ENCODE measurements at regions not wholly inside any gene's neighbourhood (a gene's known extent, or its start where the extent isn't known, plus 50 kb on each side); places are given as distances from the start of the nearest gene placed in this dataset.

DNA sequence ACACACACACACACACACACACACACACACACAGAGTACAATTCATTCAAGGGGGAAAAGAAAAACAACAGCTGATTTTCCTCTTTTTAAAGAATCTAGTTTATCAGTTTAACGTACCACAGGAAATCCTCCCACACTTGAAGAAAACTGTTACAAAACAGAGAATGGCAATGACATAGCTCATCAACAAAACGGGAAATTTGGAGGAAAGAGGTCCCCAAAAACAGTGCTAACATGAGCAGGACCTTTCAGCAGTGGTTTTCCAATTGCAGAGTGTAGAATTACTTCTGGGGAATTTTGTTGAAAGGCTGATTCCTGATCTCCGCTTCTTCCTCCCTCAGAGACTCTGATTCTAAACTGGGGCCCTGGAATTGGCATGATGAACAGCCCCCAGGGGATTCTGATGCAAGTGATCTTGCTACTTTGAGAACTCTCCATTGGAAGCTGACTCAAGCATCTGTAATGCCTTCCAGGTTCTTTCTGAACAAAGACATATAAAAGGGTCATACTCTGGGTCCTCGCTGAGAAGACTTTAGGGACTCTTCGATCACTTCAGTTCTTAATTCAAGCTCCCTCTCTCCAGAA, 442.6 kb upstream of the PROK2 start:
- H3K79me2 ChIP-seq (ENCODE audit: insufficient read depth) = no peaks in the 10 kb centered on the region
- no peak overlapping the region for H2AFZ ChIP-seq (ENCODE audit: low read depth)
- no peak overlapping the region for H3K4me3 ChIP-seq (ENCODE audit: low read depth in 2 of 2, low read length in 1 of 2)
- no peak for DNase-seq
- no peaks in the 10 kb centered on the region for H3K9me2 ChIP-seq
- TF ChIP-seq, protein P1, sequence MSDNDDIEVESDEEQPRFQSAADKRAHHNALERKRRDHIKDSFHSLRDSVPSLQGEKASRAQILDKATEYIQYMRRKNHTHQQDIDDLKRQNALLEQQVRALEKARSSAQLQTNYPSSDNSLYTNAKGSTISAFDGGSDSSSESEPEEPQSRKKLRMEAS (IDR thresholded peaks at IDR 0.05; ENCODE audit: low read depth) = no peak
- TF ChIP-seq TEAD4 (IDR thresholded peaks at IDR 0.05; ENCODE audit: borderline replicate concordance, insufficient read depth) = no peak
- TF ChIP-seq JUND (IDR thresholded peaks at IDR 0.05) = no peak
- no peak for TF ChIP-seq RCOR1 (IDR thresholded peaks at IDR 0.05; ENCODE audit: low read length)
- TF ChIP-seq RXRA (IDR thresholded peaks at IDR 0.05; ENCODE audit: borderline replicate concordance, low read depth) = no peak
- no peak for TF ChIP-seq GATA2 (CRISPR knock-in tag; IDR thresholded peaks at IDR 0.05)
- TF ChIP-seq, protein P2, sequence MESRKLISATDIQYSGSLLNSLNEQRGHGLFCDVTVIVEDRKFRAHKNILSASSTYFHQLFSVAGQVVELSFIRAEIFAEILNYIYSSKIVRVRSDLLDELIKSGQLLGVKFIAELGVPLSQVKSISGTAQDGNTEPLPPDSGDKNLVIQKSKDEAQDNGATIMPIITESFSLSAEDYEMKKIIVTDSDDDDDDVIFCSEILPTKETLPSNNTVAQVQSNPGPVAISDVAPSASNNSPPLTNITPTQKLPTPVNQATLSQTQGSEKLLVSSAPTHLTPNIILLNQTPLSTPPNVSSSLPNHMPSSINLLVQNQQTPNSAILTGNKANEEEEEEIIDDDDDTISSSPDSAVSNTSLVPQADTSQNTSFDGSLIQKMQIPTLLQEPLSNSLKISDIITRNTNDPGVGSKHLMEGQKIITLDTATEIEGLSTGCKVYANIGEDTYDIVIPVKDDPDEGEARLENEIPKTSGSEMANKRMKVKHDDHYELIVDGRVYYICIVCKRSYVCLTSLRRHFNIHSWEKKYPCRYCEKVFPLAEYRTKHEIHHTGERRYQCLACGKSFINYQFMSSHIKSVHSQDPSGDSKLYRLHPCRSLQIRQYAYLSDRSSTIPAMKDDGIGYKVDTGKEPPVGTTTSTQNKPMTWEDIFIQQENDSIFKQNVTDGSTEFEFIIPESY (IDR thresholded peaks at IDR 0.05; ENCODE audit: borderline replicate concordance, low read depth) = no peak
- TF ChIP-seq, protein P3, sequence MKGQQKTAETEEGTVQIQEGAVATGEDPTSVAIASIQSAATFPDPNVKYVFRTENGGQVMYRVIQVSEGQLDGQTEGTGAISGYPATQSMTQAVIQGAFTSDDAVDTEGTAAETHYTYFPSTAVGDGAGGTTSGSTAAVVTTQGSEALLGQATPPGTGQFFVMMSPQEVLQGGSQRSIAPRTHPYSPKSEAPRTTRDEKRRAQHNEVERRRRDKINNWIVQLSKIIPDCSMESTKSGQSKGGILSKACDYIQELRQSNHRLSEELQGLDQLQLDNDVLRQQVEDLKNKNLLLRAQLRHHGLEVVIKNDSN (IDR thresholded peaks at IDR 0.05; ENCODE audit: borderline replicate concordance, low read depth) = no peak
- no peak for TF ChIP-seq TCF12 (IDR thresholded peaks at IDR 0.05)
- TF ChIP-seq, protein P4, sequence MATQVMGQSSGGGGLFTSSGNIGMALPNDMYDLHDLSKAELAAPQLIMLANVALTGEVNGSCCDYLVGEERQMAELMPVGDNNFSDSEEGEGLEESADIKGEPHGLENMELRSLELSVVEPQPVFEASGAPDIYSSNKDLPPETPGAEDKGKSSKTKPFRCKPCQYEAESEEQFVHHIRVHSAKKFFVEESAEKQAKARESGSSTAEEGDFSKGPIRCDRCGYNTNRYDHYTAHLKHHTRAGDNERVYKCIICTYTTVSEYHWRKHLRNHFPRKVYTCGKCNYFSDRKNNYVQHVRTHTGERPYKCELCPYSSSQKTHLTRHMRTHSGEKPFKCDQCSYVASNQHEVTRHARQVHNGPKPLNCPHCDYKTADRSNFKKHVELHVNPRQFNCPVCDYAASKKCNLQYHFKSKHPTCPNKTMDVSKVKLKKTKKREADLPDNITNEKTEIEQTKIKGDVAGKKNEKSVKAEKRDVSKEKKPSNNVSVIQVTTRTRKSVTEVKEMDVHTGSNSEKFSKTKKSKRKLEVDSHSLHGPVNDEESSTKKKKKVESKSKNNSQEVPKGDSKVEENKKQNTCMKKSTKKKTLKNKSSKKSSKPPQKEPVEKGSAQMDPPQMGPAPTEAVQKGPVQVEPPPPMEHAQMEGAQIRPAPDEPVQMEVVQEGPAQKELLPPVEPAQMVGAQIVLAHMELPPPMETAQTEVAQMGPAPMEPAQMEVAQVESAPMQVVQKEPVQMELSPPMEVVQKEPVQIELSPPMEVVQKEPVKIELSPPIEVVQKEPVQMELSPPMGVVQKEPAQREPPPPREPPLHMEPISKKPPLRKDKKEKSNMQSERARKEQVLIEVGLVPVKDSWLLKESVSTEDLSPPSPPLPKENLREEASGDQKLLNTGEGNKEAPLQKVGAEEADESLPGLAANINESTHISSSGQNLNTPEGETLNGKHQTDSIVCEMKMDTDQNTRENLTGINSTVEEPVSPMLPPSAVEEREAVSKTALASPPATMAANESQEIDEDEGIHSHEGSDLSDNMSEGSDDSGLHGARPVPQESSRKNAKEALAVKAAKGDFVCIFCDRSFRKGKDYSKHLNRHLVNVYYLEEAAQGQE (IDR thresholded peaks at IDR 0.05; ENCODE audit: low read depth, low read length) = no peak
- TF ChIP-seq SMC3 (IDR thresholded peaks at IDR 0.05; ENCODE audit: low read depth, low read length) = no peak
- no peak for TF ChIP-seq TAF1 (IDR thresholded peaks at IDR 0.05; ENCODE audit: borderline replicate concordance, low read depth, low read length)
- no peak for TF ChIP-seq CHD2 (IDR thresholded peaks at IDR 0.05; ENCODE audit: low read length, partially characterized antibody)
- no peak for TF ChIP-seq YY1 (IDR thresholded peaks at IDR 0.05; ENCODE audit: low read depth)
- TF ChIP-seq, protein P5, sequence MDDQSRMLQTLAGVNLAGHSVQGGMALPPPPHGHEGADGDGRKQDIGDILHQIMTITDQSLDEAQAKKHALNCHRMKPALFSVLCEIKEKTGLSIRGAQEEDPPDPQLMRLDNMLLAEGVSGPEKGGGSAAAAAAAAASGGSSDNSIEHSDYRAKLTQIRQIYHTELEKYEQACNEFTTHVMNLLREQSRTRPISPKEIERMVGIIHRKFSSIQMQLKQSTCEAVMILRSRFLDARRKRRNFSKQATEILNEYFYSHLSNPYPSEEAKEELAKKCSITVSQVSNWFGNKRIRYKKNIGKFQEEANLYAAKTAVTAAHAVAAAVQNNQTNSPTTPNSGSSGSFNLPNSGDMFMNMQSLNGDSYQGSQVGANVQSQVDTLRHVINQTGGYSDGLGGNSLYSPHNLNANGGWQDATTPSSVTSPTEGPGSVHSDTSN (IDR thresholded peaks at IDR 0.05) = no peak
- TF ChIP-seq FOSL2 (IDR thresholded peaks at IDR 0.05; ENCODE audit: borderline replicate concordance, low read depth) = no peak
- no peak for TF ChIP-seq EP300 (IDR thresholded peaks at IDR 0.05; ENCODE audit: borderline replicate concordance in 1 of 2, low read depth in 1 of 2, low read length in 1 of 2)
- TF ChIP-seq, protein P6, sequence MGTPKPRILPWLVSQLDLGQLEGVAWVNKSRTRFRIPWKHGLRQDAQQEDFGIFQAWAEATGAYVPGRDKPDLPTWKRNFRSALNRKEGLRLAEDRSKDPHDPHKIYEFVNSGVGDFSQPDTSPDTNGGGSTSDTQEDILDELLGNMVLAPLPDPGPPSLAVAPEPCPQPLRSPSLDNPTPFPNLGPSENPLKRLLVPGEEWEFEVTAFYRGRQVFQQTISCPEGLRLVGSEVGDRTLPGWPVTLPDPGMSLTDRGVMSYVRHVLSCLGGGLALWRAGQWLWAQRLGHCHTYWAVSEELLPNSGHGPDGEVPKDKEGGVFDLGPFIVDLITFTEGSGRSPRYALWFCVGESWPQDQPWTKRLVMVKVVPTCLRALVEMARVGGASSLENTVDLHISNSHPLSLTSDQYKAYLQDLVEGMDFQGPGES (IDR thresholded peaks at IDR 0.05; ENCODE audit: low read depth, low read length) = no peak
- no peaks in the 10 kb centered on the region for H3K27me3 ChIP-seq (ENCODE audit: insufficient read depth)
- H3K4me2 ChIP-seq = no peak overlapping the region
- H3K9me3 ChIP-seq = peaks cover 10% of the 10 kb centered on the region; the same call in 1 of the 2 replicates
- no peak overlapping the region for H3K9ac ChIP-seq
- no peak overlapping the region for H3K27ac ChIP-seq (ENCODE audit: low read depth in 2 of 2, low read length in 1 of 2)
- no peaks in the 10 kb centered on the region for H3F3A ChIP-seq (replicated peaks; ENCODE audit: insufficient read depth)
- H4K20me1 ChIP-seq (ENCODE audit: insufficient read depth) = no peaks in the 10 kb centered on the region
- 37% methylated on average over 5 of the region's 5 CpGs for WGBS (ENCODE audit: low lambda C conversion rate)
- CTCF ChIA-PET = interaction anchor here (0.9 kb wide), 1 partner anchor 11 kb away, joined by 3 read pairs; no protein-coding TSS in a partner anchor
- POLR2A ChIA-PET = no interaction called here
- no peaks in the 10 kb centered on the region for H3K4me1 ChIP-seq (ENCODE audit: control insufficient read depth in 1 of 2, insufficient read depth in 2 of 2, low read depth in 1 of 2, low read length in 1 of 2)
- H3K36me3 ChIP-seq (replicated peaks in 1 of 2; ENCODE audit: control insufficient read depth in 1 of 2, insufficient read depth in 2 of 2, low read length in 1 of 2) = no peaks in the 10 kb centered on the region
